ENCODE measurements at regions not wholly inside any gene's neighbourhood (a gene's known extent, or its start where the extent isn't known, plus 50 kb on each side); places are given as distances from the start of the nearest gene placed in this dataset.

DNA sequence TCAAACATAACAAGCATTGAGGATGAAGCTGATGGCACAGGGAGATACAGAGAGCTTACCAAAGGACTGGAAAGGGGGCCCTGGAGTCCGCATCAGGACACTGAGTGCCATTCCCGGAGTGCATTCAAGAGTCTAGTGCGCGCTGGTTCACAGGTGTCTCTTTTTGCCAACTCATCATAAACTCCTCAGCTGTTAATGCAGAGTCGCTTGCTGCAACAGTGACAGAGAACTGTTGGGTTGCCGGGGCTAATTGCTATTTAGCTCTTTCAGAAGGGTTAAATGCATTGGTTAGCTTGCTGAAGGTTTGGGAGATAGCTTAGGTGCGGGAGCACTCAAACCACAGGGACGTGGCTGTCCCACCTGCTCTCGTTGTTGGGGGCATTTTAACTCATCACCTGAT lies 1091.6 kb upstream of the EEF2KMT start:
- intact Hi-C loops (cut with DNase I) = no loop called here
- H3K36me3 ChIP-seq = no peaks in the 10 kb centered on the region
- no peak for TF ChIP-seq POLR2AphosphoS5 (IDR thresholded peaks at IDR 0.05; ENCODE audit: insufficient read depth in 1 of 2, low read depth in 1 of 2)

DNA sequence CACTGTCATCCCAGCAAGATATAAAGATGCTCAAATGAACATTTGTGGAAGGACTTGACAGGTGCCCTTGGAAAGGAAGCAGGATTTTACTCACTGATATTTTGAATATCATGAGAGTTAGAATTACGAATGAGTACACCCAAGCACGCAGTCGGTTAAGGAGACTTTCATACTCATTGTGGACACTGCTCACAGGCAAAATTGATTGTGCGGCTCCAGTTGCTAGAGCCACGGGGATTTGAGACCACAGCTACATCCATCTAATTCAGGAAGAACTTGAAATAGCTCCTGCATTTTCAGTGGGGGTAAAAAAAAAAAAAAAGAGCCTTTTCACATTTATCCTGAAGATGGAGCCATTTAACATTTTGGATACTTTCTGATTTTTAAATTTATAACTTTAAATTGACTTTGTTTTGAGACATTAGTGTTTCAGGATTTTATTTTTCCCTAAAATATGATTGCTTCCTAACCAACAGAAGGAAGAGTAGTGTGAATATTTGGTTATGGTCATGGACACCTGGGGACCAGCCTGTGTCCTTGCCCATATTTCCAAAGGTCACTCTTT lies 1080.1 kb upstream of the EEF2KMT start:
- Histone ChIP-seq H3K36me3 (no peaks in the 10 kb centered on the region), H3K27ac (no peak overlapping the region), H3K4me1 (no peaks in the 10 kb centered on the region), H3K9me3 (no peaks in the 10 kb centered on the region), H3K4me3 (no peak overlapping the region), H3K27me3 (no peaks in the 10 kb centered on the region)
- intact Hi-C loops (cut with DNase I) = no loop called here
- TF ChIP-seq POLR2AphosphoS5 (IDR thresholded peaks at IDR 0.05; ENCODE audit: insufficient read depth in 1 of 2, low read depth in 1 of 2) = no peak
- no peak for TF ChIP-seq POLR2A (IDR thresholded peaks at IDR 0.05)
- TF ChIP-seq, protein P1, sequence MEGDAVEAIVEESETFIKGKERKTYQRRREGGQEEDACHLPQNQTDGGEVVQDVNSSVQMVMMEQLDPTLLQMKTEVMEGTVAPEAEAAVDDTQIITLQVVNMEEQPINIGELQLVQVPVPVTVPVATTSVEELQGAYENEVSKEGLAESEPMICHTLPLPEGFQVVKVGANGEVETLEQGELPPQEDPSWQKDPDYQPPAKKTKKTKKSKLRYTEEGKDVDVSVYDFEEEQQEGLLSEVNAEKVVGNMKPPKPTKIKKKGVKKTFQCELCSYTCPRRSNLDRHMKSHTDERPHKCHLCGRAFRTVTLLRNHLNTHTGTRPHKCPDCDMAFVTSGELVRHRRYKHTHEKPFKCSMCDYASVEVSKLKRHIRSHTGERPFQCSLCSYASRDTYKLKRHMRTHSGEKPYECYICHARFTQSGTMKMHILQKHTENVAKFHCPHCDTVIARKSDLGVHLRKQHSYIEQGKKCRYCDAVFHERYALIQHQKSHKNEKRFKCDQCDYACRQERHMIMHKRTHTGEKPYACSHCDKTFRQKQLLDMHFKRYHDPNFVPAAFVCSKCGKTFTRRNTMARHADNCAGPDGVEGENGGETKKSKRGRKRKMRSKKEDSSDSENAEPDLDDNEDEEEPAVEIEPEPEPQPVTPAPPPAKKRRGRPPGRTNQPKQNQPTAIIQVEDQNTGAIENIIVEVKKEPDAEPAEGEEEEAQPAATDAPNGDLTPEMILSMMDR (IDR thresholded peaks at IDR 0.05) = no peak
- DNase-seq (ENCODE audit: extremely low spot score in 2 of 2) = no peak

More for the DNA sequence above, 1091.6 kb upstream of the EEF2KMT start:
- Histone ChIP-seq H3K4me1 (no peaks in the 10 kb centered on the region), H3K27ac (no peak overlapping the region), H3K9me3 (no peaks in the 10 kb centered on the region), H3K4me3 (no peak overlapping the region), H3K27me3 (no peaks in the 10 kb centered on the region)
- no peak for DNase-seq (ENCODE audit: extremely low spot score in 2 of 2)

DNA sequence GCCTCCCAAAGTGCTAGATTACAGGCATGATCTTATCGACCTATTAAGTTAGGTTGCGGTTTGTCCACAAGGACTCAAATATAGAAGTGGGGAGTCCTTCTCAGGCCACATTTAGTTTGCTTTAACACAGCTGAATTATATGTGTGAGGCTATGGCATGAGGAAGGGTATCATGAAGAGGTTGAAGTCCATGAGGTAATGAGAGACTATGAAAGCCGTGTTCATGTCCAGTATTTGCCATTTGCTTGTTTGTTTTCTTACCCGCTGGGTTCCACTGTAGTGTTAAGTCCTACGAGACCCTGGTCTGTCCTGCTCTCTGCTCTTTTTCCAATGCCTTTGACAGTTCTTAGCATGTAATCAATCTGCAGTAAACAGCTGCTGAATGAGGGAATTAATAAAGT lies 1072.4 kb upstream of the EEF2KMT start:
- no peak overlapping the region for H3K27ac ChIP-seq
- H3K36me3 ChIP-seq = no peaks in the 10 kb centered on the region
- no peak for DNase-seq (ENCODE audit: extremely low spot score in 2 of 2)
- H3K9me3 ChIP-seq = no peaks in the 10 kb centered on the region
- no peaks in the 10 kb centered on the region for H3K27me3 ChIP-seq
- intact Hi-C loops (cut with DNase I) = no loop called here
- TF ChIP-seq POLR2AphosphoS5 (IDR thresholded peaks at IDR 0.05; ENCODE audit: insufficient read depth in 1 of 2, low read depth in 1 of 2) (no peak), POLR2A (IDR thresholded peaks at IDR 0.05) (no peak)
- TF ChIP-seq, protein P1 (IDR thresholded peaks at IDR 0.05) = no peak
- no peak overlapping the region for H3K4me3 ChIP-seq
- no peaks in the 10 kb centered on the region for H3K4me1 ChIP-seq

DNA sequence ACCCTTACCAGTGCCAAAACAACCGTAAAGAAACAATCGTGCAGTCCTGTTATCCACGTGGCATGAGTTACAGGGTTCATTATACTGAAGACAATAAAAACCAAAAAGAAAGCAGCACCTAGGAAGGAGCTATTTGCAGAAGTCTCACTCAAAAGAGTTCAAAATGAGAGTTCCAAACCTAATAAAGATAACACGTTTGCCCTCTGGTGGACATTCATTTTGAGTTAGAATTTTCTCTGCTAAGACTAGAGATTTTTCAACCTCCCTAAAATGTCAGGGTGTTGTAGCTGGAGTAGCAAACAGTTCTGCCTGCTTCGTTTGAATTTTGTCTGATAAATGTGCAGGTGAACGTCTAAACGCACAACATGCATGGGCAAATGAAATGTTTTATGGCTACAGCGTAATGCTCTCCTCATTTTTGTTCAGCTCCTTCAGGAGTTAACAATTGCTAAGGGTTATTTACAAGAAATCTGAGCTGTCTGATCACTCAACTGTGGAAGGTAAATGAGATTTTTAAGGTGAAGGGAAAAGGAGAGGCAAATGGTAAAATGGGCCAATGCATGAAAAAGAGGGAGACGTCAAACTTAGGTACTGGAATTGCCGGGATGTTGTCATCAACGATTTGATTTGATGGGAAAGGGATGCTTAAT lies 1067.9 kb upstream of the EEF2KMT start:
- no peak overlapping the region for H3K4me3 ChIP-seq
- intact Hi-C loops (cut with DNase I) = no loop called here
- no peaks in the 10 kb centered on the region for H3K36me3 ChIP-seq
- no peaks in the 10 kb centered on the region for H3K9me3 ChIP-seq
- no peaks in the 10 kb centered on the region for H3K4me1 ChIP-seq
- no peak overlapping the region for H3K27ac ChIP-seq
- DNase-seq (ENCODE audit: extremely low spot score in 2 of 2) = no peak
- H3K27me3 ChIP-seq = no peaks in the 10 kb centered on the region
- TF ChIP-seq, protein P1 (IDR thresholded peaks at IDR 0.05) = no peak
- TF ChIP-seq POLR2AphosphoS5 (IDR thresholded peaks at IDR 0.05; ENCODE audit: insufficient read depth in 1 of 2, low read depth in 1 of 2) = no peak
- no peak for TF ChIP-seq POLR2A (IDR thresholded peaks at IDR 0.05)

DNA sequence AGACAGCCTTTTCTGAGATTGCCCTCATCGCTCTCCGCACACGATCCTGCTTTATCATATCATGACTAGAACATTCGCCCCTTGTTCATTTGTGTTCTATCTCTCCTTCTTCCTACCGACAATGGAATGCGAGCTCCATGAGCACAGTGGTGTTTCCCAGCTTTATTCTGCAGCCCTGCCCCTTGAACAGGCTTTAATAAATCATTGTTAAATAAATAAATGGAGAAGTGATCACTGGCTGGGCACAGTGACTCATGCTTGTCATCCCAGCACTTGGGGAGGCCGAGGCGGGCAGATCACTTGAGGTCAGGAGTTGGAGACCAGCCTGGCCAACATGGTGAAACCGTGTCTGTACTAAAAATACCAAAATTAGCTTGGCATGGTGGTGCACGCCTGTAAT lies 1063.3 kb upstream of the EEF2KMT start:
- Histone ChIP-seq H3K27me3 (no peaks in the 10 kb centered on the region), H3K4me1 (no peaks in the 10 kb centered on the region), H3K27ac (no peak overlapping the region), H3K9me3 (no peaks in the 10 kb centered on the region), H3K4me3 (no peak overlapping the region), H3K36me3 (no peaks in the 10 kb centered on the region)
- DNase-seq (ENCODE audit: extremely low spot score in 2 of 2) = no peak
- TF ChIP-seq, protein P1 (IDR thresholded peaks at IDR 0.05) = no peak
- TF ChIP-seq POLR2AphosphoS5 (IDR thresholded peaks at IDR 0.05; ENCODE audit: insufficient read depth in 1 of 2, low read depth in 1 of 2) = no peak
- no peak for TF ChIP-seq POLR2A (IDR thresholded peaks at IDR 0.05)
- intact Hi-C loops (cut with DNase I) = no loop called here

Measured in vagina (tissue), 2 donors.